Ectodermal cell (in vitro differentiated cells): ENCODE measurements at regions not wholly inside any gene's neighbourhood (a gene's known extent, or its start where the extent isn't known, plus 50 kb on each side); places are given as distances from the start of the nearest gene placed in this dataset.

ENCODE experiments used
- H3K27ac ChIP-seq: 2 replicates; pipeline ENCODE4 v1.7.0; 2013; ENCODE audit warnings: mild to moderate bottlenecking, low read depth, low read length; ENCODE audit not compliant: insufficient read depth, poor library complexity, severe bottlenecking
- H3K27me3 ChIP-seq: 2 replicates; pipeline ENCODE4 v1.7.0; 2013; ENCODE audit warnings: mild to moderate bottlenecking, low read length; ENCODE audit not compliant: insufficient read depth, control insufficient read depth, poor library complexity, severe bottlenecking
- H3K36me3 ChIP-seq: one replicate; pipeline ENCODE4 v1.7.0; 2013; ENCODE audit warnings: low read length; ENCODE audit not compliant: control insufficient read depth, insufficient read depth
- H3K4me1 ChIP-seq: one replicate; pipeline ENCODE4 v1.7.0; 2013; ENCODE audit warnings: low read length; ENCODE audit not compliant: control insufficient read depth, insufficient read depth
- H3K4me3 ChIP-seq: 2 replicates; pipeline ENCODE4 v1.7.0; 2013; ENCODE audit warnings: low read depth, low read length, control low read depth; ENCODE audit not compliant: insufficient read depth
- H3K9me3 ChIP-seq: 2 replicates; pipeline ENCODE4 v1.7.0; 2013; ENCODE audit warnings: mild to moderate bottlenecking, low read length, moderate library complexity; ENCODE audit not compliant: control insufficient read depth
- WGBS, 2 experiments: methylation state at CpG; one replicate each; pipeline ENCODE4 v1.1.7; 2013; ENCODE audit warnings: missing lambda C conversion rate in 2 of 2; 5-methylcytosine and 5-hydroxymethylcytosine counted together

GRCh38 chr1:234981758-234982157, 146.9 kb downstream of the TOMM20 start:
- H3K36me3 ChIP-seq = no peaks in the 10 kb centered on the region
- H3K27me3 ChIP-seq = no peaks in the 10 kb centered on the region
- H3K4me3 ChIP-seq = no peak overlapping the region
- WGBS, 2 experiments = 93 to 97% methylated on average over 2 of the region's 2 CpGs
- peaks cover 19% of the 10 kb centered on the region for H3K4me1 ChIP-seq
- H3K9me3 ChIP-seq = no peaks in the 10 kb centered on the region
- H3K27ac ChIP-seq = no peak overlapping the region

- Histone ChIP-seq H3K36me3 (no peaks in the 10 kb centered on the region), H3K27ac (no peak overlapping the region), H3K9me3 (no peaks in the 10 kb centered on the region), H3K27me3 (no peaks in the 10 kb centered on the region), H3K4me3 (no peak overlapping the region), H3K4me1 (peaks cover 15% of the 10 kb centered on the region)
- WGBS, 2 experiments = 92% methylated on average over 18 of the region's 18 CpGs
Measured at GRCh38 chr1:234980645-234981396, 147.8 kb downstream of the TOMM20 start.

- H3K36me3 ChIP-seq = no peaks in the 10 kb centered on the region
- H3K27ac ChIP-seq = no peak overlapping the region
- 93% methylated on average over 6 of the region's 6 CpGs for WGBS, 2 experiments
- H3K4me3 ChIP-seq = no peak overlapping the region
- H3K27me3 ChIP-seq = no peaks in the 10 kb centered on the region
- peaks cover 15% of the 10 kb centered on the region for H3K4me1 ChIP-seq
- no peaks in the 10 kb centered on the region for H3K9me3 ChIP-seq
Measured at GRCh38 chr1:234980291-234980644, 148.4 kb downstream of the TOMM20 start.

- Histone ChIP-seq H3K36me3 (no peaks in the 10 kb centered on the region), H3K27ac (no peak overlapping the region), H3K4me3 (no peak overlapping the region), H3K27me3 (no peaks in the 10 kb centered on the region), H3K9me3 (no peaks in the 10 kb centered on the region), H3K4me1 (peaks cover 15% of the 10 kb centered on the region)
- 91% methylated on average over 15 of the region's 15 CpGs for WGBS, 2 experiments
Measured at GRCh38 chr1:234979296-234980279, 149.0 kb downstream of the TOMM20 start.

- Histone ChIP-seq H3K27ac (no peak overlapping the region), H3K9me3 (no peaks in the 10 kb centered on the region), H3K36me3 (no peaks in the 10 kb centered on the region), H3K4me3 (no peak overlapping the region), H3K4me1 (peaks cover 15% of the 10 kb centered on the region), H3K27me3 (no peaks in the 10 kb centered on the region)
- WGBS, 2 experiments = 88 to 89% methylated on average over 14 of the region's 14 CpGs
Measured at GRCh38 chr1:234978397-234979295, 150.0 kb downstream of the TOMM20 start.

GRCh38 chr1:234977875-234978396, 150.7 kb downstream of the TOMM20 start:
- WGBS, 2 experiments = 91 to 92% methylated on average over 6 to 7 of the region's 7 CpGs
- Histone ChIP-seq H3K27ac (no peak overlapping the region), H3K27me3 (no peaks in the 10 kb centered on the region), H3K36me3 (no peaks in the 10 kb centered on the region), H3K9me3 (no peaks in the 10 kb centered on the region), H3K4me3 (no peak overlapping the region), H3K4me1 (peaks cover 19% of the 10 kb centered on the region)

- Histone ChIP-seq H3K27ac (no peak overlapping the region), H3K4me1 (peaks cover 26% of the 10 kb centered on the region), H3K27me3 (no peaks in the 10 kb centered on the region), H3K4me3 (no peak overlapping the region), H3K9me3 (no peaks in the 10 kb centered on the region), H3K36me3 (no peaks in the 10 kb centered on the region)
- 95 to 97% methylated on average over 13 to 15 of the region's 15 CpGs for WGBS, 2 experiments
Measured at GRCh38 chr1:234976861-234977680, 151.6 kb downstream of the TOMM20 start.

- Histone ChIP-seq H3K4me3 (no peak overlapping the region), H3K36me3 (no peaks in the 10 kb centered on the region), H3K9me3 (no peaks in the 10 kb centered on the region), H3K27me3 (no peaks in the 10 kb centered on the region), H3K27ac (no peak overlapping the region), H3K4me1 (peaks cover 29% of the 10 kb centered on the region)
- 95 to 96% methylated on average over 11 of the region's 11 CpGs for WGBS, 2 experiments
Measured at GRCh38 chr1:234975941-234976860, 152.4 kb downstream of the TOMM20 start.
